ENCODE measurements at regions not wholly inside any gene's neighbourhood (a gene's known extent, or its start where the extent isn't known, plus 50 kb on each side); places are given as distances from the start of the nearest gene placed in this dataset.

DNA sequence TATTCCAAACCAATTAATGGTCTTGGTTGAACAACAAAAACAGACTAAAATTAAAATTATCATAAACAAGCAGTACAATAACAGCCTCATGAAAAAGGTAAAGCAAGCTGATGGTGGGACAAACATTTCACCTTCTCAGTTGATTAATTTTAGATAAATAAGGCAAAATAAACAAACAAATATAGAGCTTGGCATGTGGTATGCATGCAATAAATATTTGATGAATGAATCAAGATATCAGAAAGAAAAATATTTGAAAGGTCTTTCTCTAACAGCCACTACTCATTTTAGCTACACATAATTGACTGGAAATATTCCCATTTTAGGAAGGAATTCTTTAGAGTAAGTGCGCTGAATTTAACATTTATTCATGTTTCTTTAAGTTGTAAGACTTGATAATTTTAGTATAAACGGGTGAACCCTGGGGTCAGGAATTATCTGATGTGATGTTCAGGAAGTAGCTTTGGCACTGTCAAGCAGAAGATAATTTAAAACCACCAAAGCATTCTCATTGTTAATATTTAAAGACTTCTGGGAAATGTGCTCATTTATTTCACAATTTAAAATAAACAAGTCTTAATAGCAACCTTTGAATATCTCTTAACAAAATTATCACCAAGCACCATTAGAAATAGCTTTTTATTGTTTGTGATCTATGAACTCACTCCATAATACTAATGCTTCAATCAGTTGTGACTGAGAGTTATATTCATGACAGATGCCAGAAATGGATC lies 372.3 kb upstream of the TGFBR2 start:
- no peak overlapping the region for H3K9ac ChIP-seq (ENCODE audit: insufficient read length)
- no peak overlapping the region for H3K4me3 ChIP-seq
- no peak for DNase-seq (ENCODE audit: low read depth, low spot score)
- TF ChIP-seq FOXP2 (optimal IDR thresholded peaks at IDR 0.05; ENCODE audit: control extremely low read depth, extremely low read length, insufficient read depth) (no peak), POLR2AphosphoS5 (IDR thresholded peaks at IDR 0.05; ENCODE audit: borderline replicate concordance, low read depth, low read length) (no peak), EZH2 (IDR thresholded peaks at IDR 0.05) (no peak)
- no peak overlapping the region for H3K27ac ChIP-seq
- H3K9me3 ChIP-seq (ENCODE audit: low read depth, low read length): no peaks in the 10 kb centered on the region
- H3K36me3 ChIP-seq (ENCODE audit: insufficient read depth, low read length): no peaks in the 10 kb centered on the region

DNA sequence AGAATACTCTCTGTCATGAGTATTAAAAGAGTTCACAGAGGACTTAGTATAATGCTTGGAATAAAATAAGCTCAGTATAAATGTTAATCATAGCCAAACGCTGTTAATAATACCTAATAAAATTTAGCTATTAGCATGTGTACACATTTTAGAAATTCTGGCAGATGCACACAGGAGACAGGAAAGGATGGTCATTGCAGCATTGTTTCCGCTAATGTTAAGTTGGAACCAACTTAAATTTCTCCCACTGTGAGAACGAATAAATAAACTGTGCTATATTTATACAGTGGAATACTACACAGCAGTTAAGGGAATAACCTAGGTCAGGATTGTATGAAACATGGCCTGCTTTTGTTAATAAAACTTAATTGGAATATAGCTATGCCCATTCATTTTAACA lies 370.4 kb upstream of the TGFBR2 start:
- no peak for DNase-seq (ENCODE audit: low read depth, low spot score)
- no peak for TF ChIP-seq POLR2AphosphoS5 (IDR thresholded peaks at IDR 0.05; ENCODE audit: borderline replicate concordance, low read depth, low read length)
- TF ChIP-seq FOXP2 (optimal IDR thresholded peaks at IDR 0.05; ENCODE audit: control extremely low read depth, extremely low read length, insufficient read depth): no peak
- TF ChIP-seq EZH2 (IDR thresholded peaks at IDR 0.05): no peak
- Histone ChIP-seq H3K36me3 (ENCODE audit: insufficient read depth, low read length) (no peaks in the 10 kb centered on the region), H3K9me3 (ENCODE audit: low read depth, low read length) (no peaks in the 10 kb centered on the region), H3K27ac (no peak overlapping the region), H3K9ac (ENCODE audit: insufficient read length) (no peak overlapping the region), H3K4me3 (no peak overlapping the region)

DNA sequence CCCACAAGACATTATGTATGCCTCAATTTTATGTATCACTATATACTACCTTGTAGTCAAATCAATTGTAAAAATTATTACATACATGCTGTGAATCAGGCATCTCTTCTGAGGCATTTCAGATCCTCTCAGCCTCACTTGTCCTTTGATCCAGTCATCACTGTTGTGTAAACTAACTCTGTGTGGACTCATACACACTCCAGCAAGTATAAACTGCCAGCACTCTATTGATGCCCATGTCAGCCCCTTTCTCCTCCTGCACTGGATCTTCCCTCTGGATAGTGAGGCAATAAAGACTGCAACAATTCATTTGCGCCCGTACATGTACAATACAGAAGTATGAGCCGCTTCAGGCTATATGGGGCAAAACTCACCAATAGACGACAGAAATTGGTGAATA lies 364.7 kb upstream of the TGFBR2 start:
- H3K36me3 ChIP-seq (ENCODE audit: insufficient read depth, low read length): no peaks in the 10 kb centered on the region
- no peak overlapping the region for H3K4me3 ChIP-seq
- no peak for DNase-seq (ENCODE audit: low read depth, low spot score)
- TF ChIP-seq EZH2 (IDR thresholded peaks at IDR 0.05): no peak
- no peak for TF ChIP-seq FOXP2 (optimal IDR thresholded peaks at IDR 0.05; ENCODE audit: control extremely low read depth, extremely low read length, insufficient read depth)
- TF ChIP-seq POLR2AphosphoS5 (IDR thresholded peaks at IDR 0.05; ENCODE audit: borderline replicate concordance, low read depth, low read length): no peak
- no peaks in the 10 kb centered on the region for H3K9me3 ChIP-seq (ENCODE audit: low read depth, low read length)
- no peak overlapping the region for H3K27ac ChIP-seq
- H3K9ac ChIP-seq (ENCODE audit: insufficient read length): no peak overlapping the region

DNA sequence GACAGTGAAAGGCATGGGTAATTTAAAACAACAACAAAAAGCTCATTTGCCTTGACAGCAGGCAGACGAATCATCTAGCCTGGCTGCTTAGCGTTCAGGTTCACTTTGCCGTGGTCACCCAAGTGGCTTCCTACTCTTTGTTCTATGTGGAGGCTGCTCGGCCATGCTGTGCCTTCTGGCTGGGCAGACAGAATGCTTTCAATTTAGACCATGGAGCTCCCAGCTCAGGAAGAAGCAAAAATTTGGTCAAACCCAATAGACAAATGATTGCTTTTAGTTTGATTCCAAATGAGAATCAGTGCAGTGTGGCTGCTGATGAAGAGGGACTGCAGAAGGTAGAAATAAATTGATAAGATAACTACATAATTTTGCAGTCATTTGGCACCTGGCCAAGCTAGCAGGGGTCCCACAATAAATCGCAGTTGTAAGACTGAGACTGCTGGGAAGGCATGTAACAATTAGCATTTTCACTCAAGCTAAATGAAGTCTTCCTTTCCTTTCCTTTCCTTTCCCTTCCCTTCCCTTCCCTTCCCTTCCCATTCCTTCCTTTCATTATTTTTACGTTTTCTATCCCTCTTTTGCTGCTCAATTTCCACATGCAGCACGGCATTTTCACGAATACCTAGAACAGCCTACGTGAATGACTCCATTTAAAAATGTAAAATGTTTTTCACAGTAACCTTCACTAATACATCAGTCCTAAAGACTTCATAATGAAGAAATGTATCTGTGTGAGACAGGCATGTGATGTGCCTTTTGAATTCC lies 360.4 kb upstream of the TGFBR2 start:
- TF ChIP-seq FOXP2 (optimal IDR thresholded peaks at IDR 0.05; ENCODE audit: control extremely low read depth, extremely low read length, insufficient read depth): no peak
- no peak for TF ChIP-seq EZH2 (IDR thresholded peaks at IDR 0.05)
- TF ChIP-seq POLR2AphosphoS5 (IDR thresholded peaks at IDR 0.05; ENCODE audit: borderline replicate concordance, low read depth, low read length): no peak
- no peak for DNase-seq (ENCODE audit: low read depth, low spot score)
- Histone ChIP-seq H3K4me3 (no peak overlapping the region), H3K27ac (no peak overlapping the region), H3K9ac (ENCODE audit: insufficient read length) (no peak overlapping the region), H3K9me3 (ENCODE audit: low read depth, low read length) (no peaks in the 10 kb centered on the region), H3K36me3 (ENCODE audit: insufficient read depth, low read length) (no peaks in the 10 kb centered on the region)

DNA sequence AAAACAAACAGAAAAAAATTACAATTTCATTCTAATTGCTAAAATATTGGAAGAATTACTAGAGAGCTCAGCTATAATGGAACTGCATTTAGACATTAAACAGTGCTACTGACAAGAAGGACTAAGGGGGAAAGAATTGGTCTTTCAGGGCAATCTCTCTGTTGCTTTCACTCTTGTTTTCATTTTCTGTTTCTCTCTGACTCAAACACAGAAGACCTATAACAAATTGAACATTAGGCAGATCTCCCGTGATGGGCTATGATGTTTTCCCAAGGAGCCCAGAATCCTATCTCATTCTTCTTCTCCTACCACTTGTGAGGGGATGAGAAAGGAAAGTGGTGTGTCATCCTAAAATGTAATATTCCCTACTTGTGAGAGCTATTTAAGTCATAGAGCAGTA lies 358.0 kb upstream of the TGFBR2 start:
- Histone ChIP-seq H3K9ac (ENCODE audit: insufficient read length) (no peak overlapping the region), H3K4me3 (no peak overlapping the region), H3K27ac (no peak overlapping the region), H3K9me3 (ENCODE audit: low read depth, low read length) (no peaks in the 10 kb centered on the region), H3K36me3 (ENCODE audit: insufficient read depth, low read length) (no peaks in the 10 kb centered on the region)
- TF ChIP-seq FOXP2 (optimal IDR thresholded peaks at IDR 0.05; ENCODE audit: control extremely low read depth, extremely low read length, insufficient read depth) (no peak), POLR2AphosphoS5 (IDR thresholded peaks at IDR 0.05; ENCODE audit: borderline replicate concordance, low read depth, low read length) (no peak), EZH2 (IDR thresholded peaks at IDR 0.05) (no peak)
- DNase-seq (ENCODE audit: low read depth, low spot score): no peak

DNA sequence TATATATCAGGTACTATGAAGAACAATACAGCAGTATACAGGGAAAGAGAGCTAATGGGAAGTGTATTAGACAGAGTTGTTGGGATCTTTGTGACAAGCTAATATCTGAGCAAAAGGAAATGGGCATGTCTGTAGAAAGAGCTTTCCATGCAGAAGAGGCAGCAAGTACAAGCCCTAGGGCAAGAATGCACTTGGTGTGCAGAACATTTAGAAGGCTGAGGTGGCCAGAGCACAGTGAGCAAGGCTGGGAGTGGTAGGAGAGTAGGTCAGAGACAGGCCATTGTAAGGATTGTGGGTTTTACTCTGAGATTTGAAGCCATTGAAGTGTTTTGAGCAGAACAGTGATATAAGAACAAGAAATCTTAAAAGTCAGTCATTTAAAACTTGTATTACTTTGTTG lies 353.9 kb upstream of the TGFBR2 start:
- Histone ChIP-seq H3K27ac (no peak overlapping the region), H3K4me3 (no peak overlapping the region), H3K9ac (ENCODE audit: insufficient read length) (no peak overlapping the region), H3K36me3 (ENCODE audit: insufficient read depth, low read length) (no peaks in the 10 kb centered on the region), H3K9me3 (ENCODE audit: low read depth, low read length) (no peaks in the 10 kb centered on the region)
- DNase-seq (ENCODE audit: low read depth, low spot score): no peak
- TF ChIP-seq EZH2 (IDR thresholded peaks at IDR 0.05) (no peak), FOXP2 (optimal IDR thresholded peaks at IDR 0.05; ENCODE audit: control extremely low read depth, extremely low read length, insufficient read depth) (no peak), POLR2AphosphoS5 (IDR thresholded peaks at IDR 0.05; ENCODE audit: borderline replicate concordance, low read depth, low read length) (no peak)

DNA sequence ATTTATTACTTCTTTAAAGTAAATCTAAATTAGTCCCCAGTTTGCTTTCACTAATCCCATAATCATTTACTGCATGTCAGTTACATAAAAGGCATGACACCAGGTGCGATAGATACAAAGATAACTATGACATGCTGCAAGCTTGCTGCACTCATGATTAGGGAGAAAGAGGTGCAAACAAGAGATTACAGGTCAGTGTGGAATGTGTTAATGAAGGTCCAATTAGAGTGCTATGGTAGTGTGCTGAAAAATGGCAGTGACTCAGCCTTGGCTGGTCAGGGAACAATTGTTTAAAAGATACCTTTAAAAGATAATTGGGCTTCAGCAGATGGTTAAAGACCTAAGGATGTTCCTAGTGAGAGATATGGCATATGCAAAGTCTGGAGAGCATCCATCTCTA lies 352.6 kb upstream of the TGFBR2 start:
- Histone ChIP-seq H3K9me3 (ENCODE audit: low read depth, low read length) (no peaks in the 10 kb centered on the region), H3K27ac (no peak overlapping the region), H3K4me3 (no peak overlapping the region), H3K36me3 (ENCODE audit: insufficient read depth, low read length) (no peaks in the 10 kb centered on the region), H3K9ac (ENCODE audit: insufficient read length) (no peak overlapping the region)
- no peak for DNase-seq (ENCODE audit: low read depth, low spot score)
- TF ChIP-seq EZH2 (IDR thresholded peaks at IDR 0.05) (no peak), FOXP2 (optimal IDR thresholded peaks at IDR 0.05; ENCODE audit: control extremely low read depth, extremely low read length, insufficient read depth) (no peak), POLR2AphosphoS5 (IDR thresholded peaks at IDR 0.05; ENCODE audit: borderline replicate concordance, low read depth, low read length) (no peak)

DNA sequence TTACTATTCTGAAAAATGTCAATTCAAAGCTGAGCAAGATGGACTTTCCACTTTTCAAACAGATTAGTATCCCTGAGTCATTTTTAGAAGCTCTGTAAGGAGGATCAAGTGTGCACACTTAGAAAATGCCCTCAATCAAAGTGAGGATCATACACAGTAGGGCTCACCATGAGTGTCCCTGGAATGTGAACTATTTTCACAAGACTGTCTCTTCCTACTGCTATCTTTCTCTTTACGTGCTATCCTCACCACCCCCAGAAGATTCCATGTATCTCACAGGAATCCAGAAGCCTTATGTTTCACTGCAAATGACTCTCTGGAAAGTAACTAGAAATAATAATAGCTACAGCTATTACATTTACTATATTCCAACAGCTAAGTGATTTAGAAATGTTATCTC lies 349.9 kb upstream of the TGFBR2 start:
- DNase-seq (ENCODE audit: low read depth, low spot score): no peak
- no peak overlapping the region for H3K9ac ChIP-seq (ENCODE audit: insufficient read length)
- no peak overlapping the region for H3K4me3 ChIP-seq
- no peak overlapping the region for H3K27ac ChIP-seq
- H3K36me3 ChIP-seq (ENCODE audit: insufficient read depth, low read length): no peaks in the 10 kb centered on the region
- H3K9me3 ChIP-seq (ENCODE audit: low read depth, low read length): no peaks in the 10 kb centered on the region
- no peak for TF ChIP-seq EZH2 (IDR thresholded peaks at IDR 0.05)
